H9 (cell line): ENCODE measurements at regions not wholly inside any gene's neighbourhood (a gene's known extent, or its start where the extent isn't known, plus 50 kb on each side); places are given as distances from the start of the nearest gene placed in this dataset.

Experiments used
- DNase-seq: peaks from one replicate; pipeline ENCODE4 v3.0.0-alpha.2; 2017
- H2AFZ ChIP-seq: one replicate; pipeline ENCODE4 v1.6.1; 2013; ENCODE audit warnings: mild to moderate bottlenecking, low read length, control low read depth, moderate library complexity
- H2AK5ac ChIP-seq: 2 replicates; pipeline ENCODE4 v1.6.1; 2013; ENCODE audit warnings: low read length, control low read depth, mixed read lengths; ENCODE audit not compliant: insufficient read length
- H2BK120ac ChIP-seq: one replicate; pipeline ENCODE4 v1.6.1; 2013; ENCODE audit warnings: low read depth, mild to moderate bottlenecking, low read length, control low read depth, inconsistent platforms; ENCODE audit not compliant: poor library complexity, severe bottlenecking
- H2BK12ac ChIP-seq: 2 replicates; pipeline ENCODE4 v1.6.1; 2013; ENCODE audit warnings: low read length, control low read depth, mixed read lengths, low read depth; ENCODE audit not compliant: insufficient read length
- H2BK15ac ChIP-seq: 2 replicates; pipeline ENCODE4 v1.6.1; 2013; ENCODE audit warnings: low read depth, low read length, control low read depth
- H2BK20ac ChIP-seq: one replicate; pipeline ENCODE4 v1.6.1; 2013; ENCODE audit warnings: low read depth, mild to moderate bottlenecking, low read length, control low read depth, inconsistent platforms; ENCODE audit not compliant: poor library complexity, severe bottlenecking
- H2BK5ac ChIP-seq: 2 replicates; pipeline ENCODE4 v1.6.1; 2013; ENCODE audit warnings: low read length, control low read depth, mixed read lengths; ENCODE audit not compliant: insufficient read length
- H3K14ac ChIP-seq: 2 replicates; pipeline ENCODE4 v1.6.1; 2013; ENCODE audit warnings: low read length, control low read depth; ENCODE audit not compliant: insufficient read depth
- H3K18ac ChIP-seq: 2 replicates; pipeline ENCODE4 v1.6.1; 2013; ENCODE audit warnings: low read depth, mild to moderate bottlenecking, mixed read lengths, low read length, control low read depth; ENCODE audit not compliant: insufficient read length
- H3K23ac ChIP-seq: 2 replicates; pipeline ENCODE4 v1.6.1; 2013; ENCODE audit warnings: low read length, control low read depth, mixed read lengths, low read depth; ENCODE audit not compliant: insufficient read length
- H3K23me2 ChIP-seq: 2 replicates; pipeline ENCODE4 v1.6.1; 2013; ENCODE audit warnings: low read depth, mild to moderate bottlenecking, mixed read lengths, low read length, control low read depth; ENCODE audit not compliant: insufficient read length, poor library complexity, severe bottlenecking
- H3K27ac ChIP-seq: 2 replicates; pipeline ENCODE4 v1.5.1; 2013; ENCODE audit warnings: low read length, control low read depth, mixed read lengths, low read depth; ENCODE audit not compliant: insufficient read length
- H3K27me3 ChIP-seq: 2 replicates; pipeline ENCODE4 v1.6.1; 2013; ENCODE audit warnings: low read length, control low read depth, inconsistent platforms; ENCODE audit not compliant: insufficient read depth
- H3K4ac ChIP-seq: 2 replicates; pipeline ENCODE4 v1.6.1; 2013; ENCODE audit warnings: low read depth, mild to moderate bottlenecking, control low read depth, inconsistent platforms, low read length, moderate library complexity
- H3K4me1 ChIP-seq: 2 replicates; pipeline ENCODE4 v1.6.1; 2013; ENCODE audit warnings: low read length, control low read depth, inconsistent platforms; ENCODE audit not compliant: insufficient read depth
- H3K4me2 ChIP-seq: 2 replicates; pipeline ENCODE4 v1.6.1; 2013; ENCODE audit warnings: low read length, control low read depth, mixed read lengths; ENCODE audit not compliant: insufficient read length, insufficient read depth
- H3K56ac ChIP-seq: 2 replicates; pipeline ENCODE4 v1.6.1; 2013; ENCODE audit warnings: low read depth, mild to moderate bottlenecking, mixed read lengths, low read length, control low read depth; ENCODE audit not compliant: insufficient read length
- H3K79me1 ChIP-seq: 2 replicates; pipeline ENCODE4 v1.6.1; 2013; ENCODE audit warnings: low read depth, mild to moderate bottlenecking, moderate library complexity, low read length, control low read depth, inconsistent platforms; ENCODE audit not compliant: insufficient read depth, poor library complexity, severe bottlenecking
- H3K79me2 ChIP-seq: 2 replicates; pipeline ENCODE4 v1.6.1; 2013; ENCODE audit warnings: low read length, control low read depth, inconsistent platforms; ENCODE audit not compliant: insufficient read depth
- H3K9ac ChIP-seq: 2 replicates; pipeline ENCODE4 v1.6.1; 2013; ENCODE audit warnings: low read length, control low read depth, mixed read lengths; ENCODE audit not compliant: insufficient read length; ENCODE audit errors: extremely low read depth
- H3K9me3 ChIP-seq: one replicate; pipeline ENCODE4 v1.6.1; 2013; ENCODE audit warnings: low read depth, low read length, inconsistent platforms; ENCODE audit not compliant: control insufficient read depth
- H3T11ph ChIP-seq: one replicate; pipeline ENCODE4 v1.6.1; 2013; ENCODE audit warnings: mild to moderate bottlenecking, low read length, control low read depth, inconsistent platforms
- H4K20me1 ChIP-seq: one replicate; pipeline ENCODE4 v1.6.1; 2013; ENCODE audit not compliant: control insufficient read depth, insufficient read length, insufficient read depth
- H4K5ac ChIP-seq: 2 replicates; pipeline ENCODE4 v1.6.1; 2013; ENCODE audit warnings: low read depth, mild to moderate bottlenecking, mixed read lengths, low read length, control low read depth; ENCODE audit not compliant: insufficient read length
- H4K8ac ChIP-seq: replicated peaks from 2 replicates; pipeline ENCODE4 v1.6.1; 2013; ENCODE audit warnings: low read length, control low read depth, mixed read lengths, low read depth; ENCODE audit not compliant: insufficient read length
- H4K91ac ChIP-seq: 2 replicates; pipeline ENCODE4 v1.6.1; 2013; ENCODE audit warnings: low read depth, mild to moderate bottlenecking, moderate library complexity, mixed read lengths, low read length, control low read depth; ENCODE audit not compliant: insufficient read length
- H3K27ac Mint-ChIP-seq, 3 experiments: 2 replicates in 2 of 3; 3 replicates in 1 of 3; pipeline ENCODE4 v1.8.0; 2020 to 2021; ENCODE audit warnings: mixed read lengths in 3 of 3, mild to moderate bottlenecking in 1 of 3, moderate library complexity in 1 of 3
- H3K27me3 Mint-ChIP-seq: 2 replicates; pipeline ENCODE4 v1.8.0; 2021; ENCODE audit warnings: low read depth, mild to moderate bottlenecking, moderate library complexity, mixed read lengths
- H3K36me3 Mint-ChIP-seq, 3 experiments: 2 replicates in 2 of 3; 3 replicates in 1 of 3; pipeline ENCODE4 v1.8.0; 2020 to 2021; ENCODE audit warnings: low read depth in 3 of 3, mixed read lengths in 3 of 3; ENCODE audit not compliant: insufficient read depth in 1 of 3
- H3K4me1 Mint-ChIP-seq, 2 experiments: 2 replicates each; pipeline ENCODE4 v1.8.0; 2020; ENCODE audit warnings: mixed read lengths in 2 of 2
- H3K4me3 Mint-ChIP-seq, 2 experiments: 2 replicates in 1 of 2; 3 replicates in 1 of 2; pipeline ENCODE4 v1.8.0; 2020 to 2021; ENCODE audit warnings: mild to moderate bottlenecking in 2 of 2, mixed read lengths in 2 of 2, moderate library complexity in 1 of 2
- H3K9me3 Mint-ChIP-seq, 2 experiments: 2 replicates in 1 of 2; 3 replicates in 1 of 2; pipeline ENCODE4 v1.8.0; 2020; ENCODE audit warnings: mild to moderate bottlenecking in 2 of 2, mixed read lengths in 2 of 2, moderate library complexity in 1 of 2
- CTCF ChIP-seq: fragments of 200-600 bp; sonication (generic); conservative IDR thresholded peaks from 3 replicates; pipeline ENCODE4 v1.8.0; 2021; ENCODE audit warnings: antibody characterized with exemption, mild to moderate bottlenecking
- WGBS: extraction: QIAGEN DNeasy Blood & Tissue Kit; methylation state at CpG from one replicate; pipeline ENCODE4 v1.1.7; 2013; ENCODE audit warnings: missing lambda C conversion rate, low lambda C conversion rate, mixed read lengths; ENCODE audit not compliant: insufficient read length; ENCODE audit errors: extremely low coverage; 5-methylcytosine and 5-hydroxymethylcytosine counted together

GRCh38 chr4:38469410-38469809 lies 194.6 kb upstream of the KLF3 start:
- Histone ChIP-seq H2BK20ac (no peak overlapping the region), H3K14ac (no peak overlapping the region), H2AFZ (no peak overlapping the region), H4K20me1 (no peaks in the 10 kb centered on the region), H2BK120ac (no peak overlapping the region), H3K4me2 (no peak overlapping the region), H4K91ac (no peak overlapping the region), H3K23ac (no peak overlapping the region), H3K18ac (no peak overlapping the region), H3T11ph (no peak overlapping the region), H2BK12ac (no peak overlapping the region), H3K23me2 (no peaks in the 10 kb centered on the region), H4K5ac (no peak overlapping the region), H3K4me1 (no peaks in the 10 kb centered on the region), H3K9ac (no peak overlapping the region), H3K79me2 (no peaks in the 10 kb centered on the region), H2BK5ac (no peak overlapping the region), H3K4ac (no peak overlapping the region), H3K9me3 (no peaks in the 10 kb centered on the region), H3K79me1 (no peaks in the 10 kb centered on the region), H2AK5ac (no peak overlapping the region), H2BK15ac (no peak overlapping the region), H3K27ac (no peak overlapping the region), H4K8ac (no peak overlapping the region), H3K27me3 (no peaks in the 10 kb centered on the region), H3K56ac (no peak overlapping the region)
- Mint-ChIP-seq H3K36me3 (peaks cover 5 to 14% (median 11%) of the 10 kb centered on the region in 3 experiments), H3K9me3 (peaks cover 8 to 11% of the 10 kb centered on the region in 2 experiments), H3K4me3 (no peak overlapping the region), H3K4me1 (no peaks in the 10 kb centered on the region), H3K27me3 (no peaks in the 10 kb centered on the region; the same call in 1 of the 2 replicates), H3K27ac (no peak overlapping the region)
- TF ChIP-seq CTCF: no peak
- WGBS: no CpG with 5 or more reads among the region's 3 CpGs
- no peak for DNase-seq
